HEK293T (cell line): ENCODE measurements at regions not wholly inside any gene's neighbourhood (a gene's known extent, or its start where the extent isn't known, plus 50 kb on each side); places are given as distances from the start of the nearest gene placed in this dataset.

Experiments
- BHLHE40 ChIP-seq: fragments of 450-650 bp; IDR thresholded peaks from 2 replicates; pipeline ENCODE4 v1.6.1; 2016; ENCODE audit warnings: mild to moderate bottlenecking, moderate library complexity, borderline replicate concordance
- FOXA1 ChIP-seq: fragments of 450-650 bp; IDR thresholded peaks from 2 replicates; pipeline ENCODE4 v1.6.1; 2016; ENCODE audit warnings: mild to moderate bottlenecking
- HDGF ChIP-seq: fragments of 450-650 bp; IDR thresholded peaks from 2 replicates; pipeline ENCODE4 v1.6.1; 2017; ENCODE audit warnings: antibody characterized with exemption, borderline replicate concordance
- NFRKB ChIP-seq: fragments of 450-650 bp; IDR thresholded peaks from 2 replicates; pipeline ENCODE4 v1.6.1; 2016; ENCODE audit warnings: mild to moderate bottlenecking, moderate library complexity
- SP1 ChIP-seq: fragments of 450-650 bp; IDR thresholded peaks from 2 replicates; pipeline ENCODE4 v1.6.1; 2017
- SUZ12 ChIP-seq: fragments of 450-650 bp; IDR thresholded peaks from 2 replicates; pipeline ENCODE4 v1.6.1; 2016; ENCODE audit warnings: mild to moderate bottlenecking

GRCh38 chr6:23175391-23175790 lies 606.0 kb downstream of the HDGFL1 start:
- no peak for TF ChIP-seq HDGF
- no peak for TF ChIP-seq NFRKB
- TF ChIP-seq BHLHE40, result no peak
- TF ChIP-seq FOXA1, result no peak
- TF ChIP-seq SUZ12, result no peak
- no peak for TF ChIP-seq SP1
